Mammary epithelial cell (primary cell): ENCODE measurements at regions not wholly inside any gene's neighbourhood (a gene's known extent, or its start where the extent isn't known, plus 50 kb on each side); places are given as distances from the start of the nearest gene placed in this dataset.

ENCODE experiments used
- EZH2 ChIP-seq: IDR thresholded peaks from 2 replicates; pipeline ENCODE4 v1.6.1; 2012; ENCODE audit warnings: low read length, inconsistent platforms, borderline replicate concordance
- TF ChIP-seq, protein P1 (sequence below), 2 donors: IDR thresholded peaks in 1 of 2; conservative IDR thresholded peaks in 1 of 2; 2 replicates each; pipeline ENCODE4 v1.5.1; 2011 to 2012; ENCODE audit warnings: inconsistent platforms in 2 of 2, low read length in 2 of 2, mild to moderate bottlenecking in 2 of 2, control low read depth in 1 of 2, low read depth in 1 of 2; ENCODE audit not compliant: insufficient read depth in 1 of 2; ENCODE audit errors: extremely low read depth in 1 of 2

DNA sequence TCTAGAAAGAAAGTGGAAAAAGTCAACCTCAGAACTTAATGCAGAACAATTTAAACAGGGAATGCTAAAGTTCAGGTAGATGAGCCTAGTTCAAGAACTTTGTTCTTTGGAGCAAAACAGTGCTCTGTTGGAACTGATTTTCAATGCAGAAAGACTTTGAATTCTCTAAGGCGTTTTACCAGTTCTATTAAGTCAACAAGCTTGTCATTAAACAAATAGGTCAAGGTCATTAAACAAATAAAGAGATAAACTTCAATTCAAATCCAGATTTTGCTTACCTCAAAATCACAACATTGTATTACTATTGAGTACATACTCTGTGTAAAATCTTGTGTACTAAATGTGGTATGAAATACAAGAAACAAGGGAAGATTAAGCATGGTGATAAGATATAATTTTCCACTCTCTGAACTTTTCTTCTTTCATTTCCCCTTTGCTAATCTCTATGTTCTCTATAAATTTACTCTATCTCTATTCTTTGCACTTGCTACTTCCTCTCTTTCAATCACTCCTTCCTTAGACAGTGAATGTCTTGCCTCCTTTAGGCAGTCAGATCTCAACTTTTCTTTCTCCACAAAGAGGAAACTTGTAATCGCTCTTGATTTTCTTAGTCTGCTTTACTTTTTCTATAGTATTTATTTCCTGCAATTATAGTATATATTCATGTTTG is 160.8 kb upstream of the KHDRBS2 start:
- TF ChIP-seq, protein P1, sequence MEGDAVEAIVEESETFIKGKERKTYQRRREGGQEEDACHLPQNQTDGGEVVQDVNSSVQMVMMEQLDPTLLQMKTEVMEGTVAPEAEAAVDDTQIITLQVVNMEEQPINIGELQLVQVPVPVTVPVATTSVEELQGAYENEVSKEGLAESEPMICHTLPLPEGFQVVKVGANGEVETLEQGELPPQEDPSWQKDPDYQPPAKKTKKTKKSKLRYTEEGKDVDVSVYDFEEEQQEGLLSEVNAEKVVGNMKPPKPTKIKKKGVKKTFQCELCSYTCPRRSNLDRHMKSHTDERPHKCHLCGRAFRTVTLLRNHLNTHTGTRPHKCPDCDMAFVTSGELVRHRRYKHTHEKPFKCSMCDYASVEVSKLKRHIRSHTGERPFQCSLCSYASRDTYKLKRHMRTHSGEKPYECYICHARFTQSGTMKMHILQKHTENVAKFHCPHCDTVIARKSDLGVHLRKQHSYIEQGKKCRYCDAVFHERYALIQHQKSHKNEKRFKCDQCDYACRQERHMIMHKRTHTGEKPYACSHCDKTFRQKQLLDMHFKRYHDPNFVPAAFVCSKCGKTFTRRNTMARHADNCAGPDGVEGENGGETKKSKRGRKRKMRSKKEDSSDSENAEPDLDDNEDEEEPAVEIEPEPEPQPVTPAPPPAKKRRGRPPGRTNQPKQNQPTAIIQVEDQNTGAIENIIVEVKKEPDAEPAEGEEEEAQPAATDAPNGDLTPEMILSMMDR (conservative IDR thresholded peaks at IDR 0.05 in 1 of 2, IDR thresholded peaks at IDR 0.05 in 1 of 2; ENCODE audit: extremely low read depth in 1 of 2, insufficient read depth in 1 of 2, low read depth in 1 of 2, low read length in 2 of 2) = no peak
- no peak for TF ChIP-seq EZH2
